ENCODE measurements at regions not wholly inside any gene's neighbourhood (a gene's known extent, or its start where the extent isn't known, plus 50 kb on each side); places are given as distances from the start of the nearest gene placed in this dataset.

DNA sequence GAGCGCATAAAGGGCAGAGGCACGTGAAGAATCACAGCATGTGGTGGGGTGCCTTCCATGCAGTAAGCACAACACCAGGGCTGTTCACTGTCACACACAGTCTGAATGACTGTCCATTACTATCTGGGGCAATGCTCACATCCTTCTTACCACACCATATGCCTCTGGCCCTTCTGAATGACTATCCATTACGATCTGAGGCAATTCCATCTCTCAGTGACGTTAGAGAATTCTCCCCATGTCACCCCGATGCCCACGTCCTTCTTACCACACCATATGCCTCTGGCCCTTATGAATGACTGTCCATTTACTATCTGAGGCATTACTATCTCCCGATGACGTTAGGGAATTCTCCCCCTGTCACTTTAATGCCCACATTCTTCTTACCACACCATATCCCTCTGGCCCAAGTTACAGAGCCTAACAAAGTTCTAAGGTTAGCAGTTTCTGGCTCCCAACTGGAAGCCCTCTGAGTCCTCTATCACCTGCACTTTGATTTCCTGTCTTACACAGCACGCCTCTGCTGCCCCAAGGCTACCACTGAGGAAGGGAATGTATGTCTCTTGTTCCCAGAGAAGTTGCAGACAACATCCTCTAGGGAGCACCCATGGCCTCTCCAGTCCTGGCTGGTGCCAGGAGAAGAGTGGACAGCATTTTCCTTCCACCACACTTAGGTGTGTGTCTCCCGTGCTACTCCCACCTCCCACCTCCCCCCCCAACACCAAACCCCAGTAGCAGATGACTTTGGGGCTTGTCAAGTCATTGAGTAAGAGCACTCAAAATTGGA is 154.8 kb downstream of the COG6 start:
- TF ChIP-seq, protein P1, sequence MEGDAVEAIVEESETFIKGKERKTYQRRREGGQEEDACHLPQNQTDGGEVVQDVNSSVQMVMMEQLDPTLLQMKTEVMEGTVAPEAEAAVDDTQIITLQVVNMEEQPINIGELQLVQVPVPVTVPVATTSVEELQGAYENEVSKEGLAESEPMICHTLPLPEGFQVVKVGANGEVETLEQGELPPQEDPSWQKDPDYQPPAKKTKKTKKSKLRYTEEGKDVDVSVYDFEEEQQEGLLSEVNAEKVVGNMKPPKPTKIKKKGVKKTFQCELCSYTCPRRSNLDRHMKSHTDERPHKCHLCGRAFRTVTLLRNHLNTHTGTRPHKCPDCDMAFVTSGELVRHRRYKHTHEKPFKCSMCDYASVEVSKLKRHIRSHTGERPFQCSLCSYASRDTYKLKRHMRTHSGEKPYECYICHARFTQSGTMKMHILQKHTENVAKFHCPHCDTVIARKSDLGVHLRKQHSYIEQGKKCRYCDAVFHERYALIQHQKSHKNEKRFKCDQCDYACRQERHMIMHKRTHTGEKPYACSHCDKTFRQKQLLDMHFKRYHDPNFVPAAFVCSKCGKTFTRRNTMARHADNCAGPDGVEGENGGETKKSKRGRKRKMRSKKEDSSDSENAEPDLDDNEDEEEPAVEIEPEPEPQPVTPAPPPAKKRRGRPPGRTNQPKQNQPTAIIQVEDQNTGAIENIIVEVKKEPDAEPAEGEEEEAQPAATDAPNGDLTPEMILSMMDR (IDR thresholded peaks at IDR 0.05), result no peak
- TF ChIP-seq EZH2 (IDR thresholded peaks at IDR 0.05), result no peak
